ENCODE measurements at regions not wholly inside any gene's neighbourhood (a gene's known extent, or its start where the extent isn't known, plus 50 kb on each side); places are given as distances from the start of the nearest gene placed in this dataset.
"Not testable (repeated sequence)": the region's sequence is repeated elsewhere in the genome, so short reads cannot be mapped to it uniquely, and the experiment has no call there.

GRCh38 chr10:15921423-15921945 is 61.2 kb upstream of the MINDY3 start:
- not testable (repeated sequence) for DNase-seq (ENCODE audit: low spot score, unreplicated experiment); H3K4me1 Mint-ChIP-seq (ENCODE audit: low read depth); H3K27ac Mint-ChIP-seq; H3K4me3 Mint-ChIP-seq (ENCODE audit: low read depth); H3K36me3 Mint-ChIP-seq (ENCODE audit: insufficient read depth); H3K27me3 Mint-ChIP-seq
- peaks cover 21% of the 10 kb centered on the region for H3K9me3 Mint-ChIP-seq (ENCODE audit: low read depth)

GRCh38 chr10:15931376-15931775 is 71.1 kb upstream of the MINDY3 start:
- no peaks in the 10 kb centered on the region for H3K36me3 Mint-ChIP-seq (ENCODE audit: insufficient read depth)
- DNase-seq (ENCODE audit: low spot score, unreplicated experiment), result no peak
- TF ChIP-seq CTCF (IDR thresholded peaks at IDR 0.05; ENCODE audit: unreplicated experiment), result no peak
- H3K4me1 Mint-ChIP-seq (ENCODE audit: low read depth), result peaks cover 1% of the 10 kb centered on the region
- no peak overlapping the region for H3K27ac Mint-ChIP-seq
- H3K27me3 Mint-ChIP-seq, result no peaks in the 10 kb centered on the region
- H3K9me3 Mint-ChIP-seq (ENCODE audit: low read depth), result peaks cover 18% of the 10 kb centered on the region
- no peak overlapping the region for H3K4me3 Mint-ChIP-seq (ENCODE audit: low read depth)

GRCh38 chr10:15939543-15939942 is 79.2 kb upstream of the MINDY3 start:
- not testable (repeated sequence) for H3K9me3 Mint-ChIP-seq (ENCODE audit: low read depth); DNase-seq (ENCODE audit: low spot score, unreplicated experiment); H3K36me3 Mint-ChIP-seq (ENCODE audit: insufficient read depth); H3K4me1 Mint-ChIP-seq (ENCODE audit: low read depth); H3K27ac Mint-ChIP-seq; H3K27me3 Mint-ChIP-seq; H3K4me3 Mint-ChIP-seq (ENCODE audit: low read depth)

GRCh38 chr10:15943426-15943825 is 83.1 kb upstream of the MINDY3 start:
- Mint-ChIP-seq H3K9me3 (ENCODE audit: low read depth) (peaks cover 7% of the 10 kb centered on the region), H3K36me3 (ENCODE audit: insufficient read depth) (no peaks in the 10 kb centered on the region), H3K27ac (no peak overlapping the region), H3K27me3 (peaks cover 3% of the 10 kb centered on the region), H3K4me3 (ENCODE audit: low read depth) (no peak overlapping the region), H3K4me1 (ENCODE audit: low read depth) (no peaks in the 10 kb centered on the region)
- no peak for TF ChIP-seq CTCF (IDR thresholded peaks at IDR 0.05; ENCODE audit: unreplicated experiment)
- DNase-seq (ENCODE audit: low spot score, unreplicated experiment), result no peak

- no peaks in the 10 kb centered on the region for H3K4me1 Mint-ChIP-seq (ENCODE audit: low read depth)
- H3K36me3 Mint-ChIP-seq (ENCODE audit: insufficient read depth), result no peaks in the 10 kb centered on the region
- no peaks in the 10 kb centered on the region for H3K27me3 Mint-ChIP-seq
- H3K9me3 Mint-ChIP-seq (ENCODE audit: low read depth), result peaks cover under 1% of the 10 kb centered on the region
- no peak overlapping the region for H3K27ac Mint-ChIP-seq
- no peak for DNase-seq (ENCODE audit: low spot score, unreplicated experiment)
- TF ChIP-seq CTCF (IDR thresholded peaks at IDR 0.05; ENCODE audit: unreplicated experiment), result no peak
- H3K4me3 Mint-ChIP-seq (ENCODE audit: low read depth), result no peak overlapping the region
Observed at GRCh38 chr10:15954188-15954587, 93.9 kb upstream of the MINDY3 start.

- Mint-ChIP-seq H3K36me3 (ENCODE audit: insufficient read depth) (no peaks in the 10 kb centered on the region), H3K27ac (no peak overlapping the region), H3K9me3 (ENCODE audit: low read depth) (no peaks in the 10 kb centered on the region), H3K4me1 (ENCODE audit: low read depth) (no peaks in the 10 kb centered on the region), H3K4me3 (ENCODE audit: low read depth) (no peak overlapping the region), H3K27me3 (no peaks in the 10 kb centered on the region)
- DNase-seq (ENCODE audit: low spot score, unreplicated experiment), result no peak
- TF ChIP-seq CTCF (IDR thresholded peaks at IDR 0.05; ENCODE audit: unreplicated experiment), result no peak
Observed at GRCh38 chr10:15960277-15960676, 100.0 kb upstream of the MINDY3 start.

- H3K4me3 Mint-ChIP-seq (ENCODE audit: low read depth); H3K27ac Mint-ChIP-seq; H3K9me3 Mint-ChIP-seq (ENCODE audit: low read depth); H3K36me3 Mint-ChIP-seq (ENCODE audit: insufficient read depth); H3K27me3 Mint-ChIP-seq; DNase-seq (ENCODE audit: low spot score, unreplicated experiment); H3K4me1 Mint-ChIP-seq (ENCODE audit: low read depth): not testable (repeated sequence)
Observed at GRCh38 chr10:15972736-15973135, 112.4 kb upstream of the MINDY3 start.
